ENCODE measurements at regions not wholly inside any gene's neighbourhood (a gene's known extent, or its start where the extent isn't known, plus 50 kb on each side); places are given as distances from the start of the nearest gene placed in this dataset.
"Not testable (repeated sequence)": the region's sequence is repeated elsewhere in the genome, so short reads cannot be mapped to it uniquely, and the experiment has no call there.

DNA sequence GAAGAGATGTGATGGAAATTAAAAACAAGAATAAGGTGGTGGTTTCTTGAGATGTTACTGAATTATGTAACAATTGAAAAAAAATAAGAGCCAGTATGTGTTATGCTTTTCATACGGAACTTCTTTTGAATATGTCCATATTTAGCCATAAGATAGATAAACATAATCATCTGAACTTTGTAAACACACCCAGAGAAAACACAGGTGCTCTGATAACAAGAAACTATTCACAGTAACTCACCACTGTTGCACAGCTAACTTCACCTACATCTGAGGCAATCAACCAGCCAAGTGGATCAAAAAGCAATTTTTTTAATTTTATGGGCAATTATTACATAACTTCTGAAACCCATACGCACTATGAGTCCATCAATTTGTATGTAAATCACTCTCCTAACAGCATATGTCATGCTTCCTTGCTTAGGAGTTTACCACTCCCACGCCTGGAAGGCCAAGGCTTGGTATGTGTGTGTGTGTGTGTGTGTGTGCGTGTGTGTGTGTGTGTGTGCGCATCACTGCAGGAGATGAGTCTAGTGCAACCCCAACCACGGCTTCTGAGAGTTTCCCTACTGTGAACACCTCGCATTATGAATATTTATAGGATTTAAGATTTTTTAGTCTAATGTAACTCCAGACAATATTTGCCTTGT, 443.4 kb downstream of the BCAT1 start:
- Histone ChIP-seq H3K9me3 (ENCODE audit: control extremely low read depth in 1 of 3, control insufficient read depth in 2 of 3, insufficient read depth in 1 of 3, low read length in 2 of 3) (no peaks in the 10 kb centered on the region), H3K79me2 (ENCODE audit: control insufficient read depth, insufficient read depth, low read length) (no peaks in the 10 kb centered on the region), H2AFZ (ENCODE audit: insufficient read depth, low read depth, low read length, poor library complexity, severe bottlenecking) (no peak overlapping the region), H3K27ac (ENCODE audit: low read length in 2 of 2) (no peak overlapping the region), H4K20me1 (ENCODE audit: control insufficient read depth, insufficient read depth, low read length, poor library complexity, severe bottlenecking) (no peaks in the 10 kb centered on the region), H3K27me3 (replicated peaks in 1 of 4; ENCODE audit: control extremely low read depth in 1 of 4, control insufficient read depth in 3 of 4, insufficient read depth in 4 of 4, low read length in 3 of 4) (no peaks in the 10 kb centered on the region), H3K4me2 (replicated peaks; ENCODE audit: low read depth, low read length, poor library complexity, severe bottlenecking) (no peak overlapping the region), H3K4me1 (ENCODE audit: control insufficient read depth in 2 of 2, insufficient read depth in 2 of 2, low read length in 2 of 2) (no peaks in the 10 kb centered on the region), H3K9ac (ENCODE audit: low read length) (no peak overlapping the region), H3K36me3 (replicated peaks in 1 of 2; ENCODE audit: control extremely low read depth in 1 of 2, control insufficient read depth in 1 of 2, extremely low read depth in 1 of 2, insufficient read depth in 2 of 2, low read length in 1 of 2) (no peaks in the 10 kb centered on the region), H3K4me3 (ENCODE audit: control extremely low read depth in 1 of 5, extremely low read depth in 1 of 5, insufficient read depth in 1 of 5, low read depth in 2 of 5, low read length in 4 of 5) (no peak overlapping the region)
- H3K27ac Mint-ChIP-seq = no peak overlapping the region
- no CpG with 5 or more reads among the region's 7 CpGs for WGBS (ENCODE audit: insufficient coverage)
- H3K27me3 Mint-ChIP-seq = no peaks in the 10 kb centered on the region
- ATAC-seq (ENCODE audit: low read depth) (no peak), DNase-seq (no peak)
- TF ChIP-seq EZH2 (IDR thresholded peaks at IDR 0.05; ENCODE audit: borderline replicate concordance, insufficient read depth, low read depth, low read length, poor library complexity, severe bottlenecking) = no peak
- peaks cover 10% of the 10 kb centered on the region for H3K4me1 Mint-ChIP-seq
- CTCF ChIA-PET = no interaction called here
- no peaks in the 10 kb centered on the region for H3K9me3 Mint-ChIP-seq (ENCODE audit: insufficient read depth)
- intact Hi-C loops (cut with micrococcal nuclease) = no loop called here
- peak overlapping the region; percentile 6 for H3K4me3 Mint-ChIP-seq
- POLR2A ChIA-PET = no interaction called here

DNA sequence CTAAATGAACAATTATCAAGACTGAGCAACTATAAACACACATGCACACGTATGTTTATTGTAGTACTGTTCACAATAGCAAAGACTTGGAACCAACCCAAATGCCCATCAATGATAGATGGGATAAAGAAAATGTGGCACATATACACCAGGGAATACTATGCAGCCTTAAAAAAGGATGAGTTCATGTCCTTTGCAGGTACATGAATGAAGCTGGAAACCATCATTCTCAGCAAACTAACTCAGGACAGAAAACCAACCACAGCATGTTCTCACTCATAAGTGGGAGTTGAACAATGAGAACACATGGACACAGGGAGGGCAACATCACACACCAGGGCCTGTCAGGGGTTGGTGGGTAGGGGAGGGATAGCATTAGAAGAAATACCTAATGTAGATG, 445.4 kb downstream of the BCAT1 start:
- H3K27ac ChIP-seq (ENCODE audit: low read length in 2 of 2); POLR2A ChIA-PET; CTCF ChIA-PET; H3K4me3 Mint-ChIP-seq; H3K27ac Mint-ChIP-seq; H4K20me1 ChIP-seq (ENCODE audit: control insufficient read depth, insufficient read depth, low read length, poor library complexity, severe bottlenecking); H3K36me3 ChIP-seq (replicated peaks in 1 of 2; ENCODE audit: control extremely low read depth in 1 of 2, control insufficient read depth in 1 of 2, extremely low read depth in 1 of 2, insufficient read depth in 2 of 2, low read length in 1 of 2); H3K9me3 Mint-ChIP-seq (ENCODE audit: insufficient read depth); ATAC-seq (ENCODE audit: low read depth); H3K4me1 Mint-ChIP-seq; H3K4me2 ChIP-seq (replicated peaks; ENCODE audit: low read depth, low read length, poor library complexity, severe bottlenecking); H3K9me3 ChIP-seq (ENCODE audit: control extremely low read depth in 1 of 3, control insufficient read depth in 2 of 3, insufficient read depth in 1 of 3, low read length in 2 of 3); DNase-seq; H3K4me3 ChIP-seq (ENCODE audit: control extremely low read depth in 1 of 5, extremely low read depth in 1 of 5, insufficient read depth in 1 of 5, low read depth in 2 of 5, low read length in 4 of 5); H3K4me1 ChIP-seq (ENCODE audit: control insufficient read depth in 2 of 2, insufficient read depth in 2 of 2, low read length in 2 of 2); H3K27me3 ChIP-seq (replicated peaks in 1 of 4; ENCODE audit: control extremely low read depth in 1 of 4, control insufficient read depth in 3 of 4, insufficient read depth in 4 of 4, low read length in 3 of 4); H3K9ac ChIP-seq (ENCODE audit: low read length); H2AFZ ChIP-seq (ENCODE audit: insufficient read depth, low read depth, low read length, poor library complexity, severe bottlenecking); H3K79me2 ChIP-seq (ENCODE audit: control insufficient read depth, insufficient read depth, low read length); intact Hi-C loops (cut with micrococcal nuclease); H3K27me3 Mint-ChIP-seq: not testable (repeated sequence)
- WGBS (ENCODE audit: insufficient coverage) = no CpG with 5 or more reads among the region's 1 CpG
